Esophagus squamous epithelium (tissue), 5 donors: ENCODE measurements at regions not wholly inside any gene's neighbourhood (a gene's known extent, or its start where the extent isn't known, plus 50 kb on each side); places are given as distances from the start of the nearest gene placed in this dataset.

Source experiments
- DNase-seq: peaks from one replicate; lab custom pipeline; 2025; lab: John Stamatoyannopoulos, UW
- H3K27ac ChIP-seq, 4 donors: fragments of 200-600 bp; sonication (generic); one replicate each; pipeline ENCODE4 v1.5.1; 2016 to 2019; ENCODE audit warnings: mild to moderate bottlenecking in 1 of 4
- H3K27me3 ChIP-seq, 4 donors: fragments of 200-600 bp; sonication (generic); 1 replicate in 3 of 4; 2 replicates in 1 of 4; pipeline versions ENCODE4 v1.5.1 to v1.6.0; 2017 to 2021; ENCODE audit warnings: antibody characterized with exemption in 1 of 4
- H3K36me3 ChIP-seq, 3 donors: fragments of 200-600 bp; sonication (generic); one replicate each; pipeline ENCODE4 v1.5.1; 2016 to 2019
- H3K4me1 ChIP-seq, 3 donors: fragments of 200-600 bp; sonication (generic); one replicate each; pipeline ENCODE4 v1.5.1; 2017 to 2019
- H3K4me3 ChIP-seq, 4 donors: fragments of 200-600 bp; sonication (generic); 1 replicate in 3 of 4; 2 replicates in 1 of 4; pipeline ENCODE4 v1.5.1; 2016 to 2019; ENCODE audit warnings: mild to moderate bottlenecking in 2 of 4, moderate library complexity in 1 of 4
- H3K9me3 ChIP-seq, 3 donors: fragments of 200-600 bp; sonication (generic); one replicate each; pipeline ENCODE4 v1.5.1; 2016 to 2019
- POLR2A ChIP-seq, 4 donors: fragments of 450-650 bp; IDR thresholded peaks; one replicate each; pipeline ENCODE4 v1.6.1; 2017; ENCODE audit warnings: antibody characterized with exemption in 4 of 4, mild to moderate bottlenecking in 4 of 4, moderate library complexity in 3 of 4
- WGBS, 2 donors: methylation state at CpG; one replicate each; pipeline ENCODE4 v1.1.5; 2018; 5-methylcytosine and 5-hydroxymethylcytosine counted together
- intact Hi-C: fragments of 100-400 bp; cut with DNase I; formaldehyde crosslinking; loops from one replicate; pipeline ENCODE4 v1.15.0; 2022
- TF ChIP-seq, protein P1 (sequence below), 6 experiments: fragments of 450-650 bp in 4 of 6; fragments of 200-600 bp in 2 of 6; sonication (generic) in 2 of 6; IDR thresholded peaks; one replicate each; pipeline ENCODE4 v1.5.1; 2016 to 2019; ENCODE audit warnings: antibody characterized with exemption in 6 of 6, mild to moderate bottlenecking in 4 of 6, moderate library complexity in 4 of 6
- donor health status: DM: yes; HTN: yes; CAD: no.

DNA sequence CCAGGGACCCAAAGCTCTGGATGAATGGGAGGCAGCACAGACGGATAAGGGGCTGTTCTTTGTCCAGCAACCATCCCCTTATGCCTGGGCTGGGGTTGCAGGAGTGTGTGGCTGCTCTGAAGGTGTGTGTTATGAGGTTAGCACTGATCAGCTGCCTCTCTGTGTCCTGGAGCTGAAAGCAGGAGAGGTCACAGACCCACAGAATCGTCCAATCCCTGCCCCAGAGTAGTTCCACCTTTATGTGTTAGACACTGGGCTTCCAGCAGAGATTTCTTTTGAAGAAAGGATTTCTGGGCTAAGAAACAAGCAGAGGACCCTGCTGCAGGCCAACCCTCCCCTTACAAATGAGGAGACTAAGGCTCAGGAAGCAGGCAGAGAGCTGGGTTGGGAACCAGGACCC, 62.4 kb downstream of the ARL6IP4 start:
- Histone ChIP-seq H3K36me3 (no peaks in the 10 kb centered on the region), H3K4me1 (peaks cover 0 to 51% (median 22%) of the 10 kb centered on the region in 3 donors), H3K27me3 (no peaks in the 10 kb centered on the region), H3K27ac (peak overlapping the region; percentile 28 to 88 (median 81)), H3K4me3 (no peak overlapping the region), H3K9me3 (no peaks in the 10 kb centered on the region)
- intact Hi-C loops = loop anchor here (10.0 kb wide), 1 partner anchor 102 kb away; no protein-coding TSS in a partner anchor
- DNase-seq = no peak
- TF ChIP-seq, protein P1, sequence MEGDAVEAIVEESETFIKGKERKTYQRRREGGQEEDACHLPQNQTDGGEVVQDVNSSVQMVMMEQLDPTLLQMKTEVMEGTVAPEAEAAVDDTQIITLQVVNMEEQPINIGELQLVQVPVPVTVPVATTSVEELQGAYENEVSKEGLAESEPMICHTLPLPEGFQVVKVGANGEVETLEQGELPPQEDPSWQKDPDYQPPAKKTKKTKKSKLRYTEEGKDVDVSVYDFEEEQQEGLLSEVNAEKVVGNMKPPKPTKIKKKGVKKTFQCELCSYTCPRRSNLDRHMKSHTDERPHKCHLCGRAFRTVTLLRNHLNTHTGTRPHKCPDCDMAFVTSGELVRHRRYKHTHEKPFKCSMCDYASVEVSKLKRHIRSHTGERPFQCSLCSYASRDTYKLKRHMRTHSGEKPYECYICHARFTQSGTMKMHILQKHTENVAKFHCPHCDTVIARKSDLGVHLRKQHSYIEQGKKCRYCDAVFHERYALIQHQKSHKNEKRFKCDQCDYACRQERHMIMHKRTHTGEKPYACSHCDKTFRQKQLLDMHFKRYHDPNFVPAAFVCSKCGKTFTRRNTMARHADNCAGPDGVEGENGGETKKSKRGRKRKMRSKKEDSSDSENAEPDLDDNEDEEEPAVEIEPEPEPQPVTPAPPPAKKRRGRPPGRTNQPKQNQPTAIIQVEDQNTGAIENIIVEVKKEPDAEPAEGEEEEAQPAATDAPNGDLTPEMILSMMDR (IDR thresholded peaks at IDR 0.05) = no peak
- TF ChIP-seq POLR2A (IDR thresholded peaks at IDR 0.05) = no peak
- 60 to 75% methylated on average over 1 of the region's 2 CpGs for WGBS, 2 donors

DNA sequence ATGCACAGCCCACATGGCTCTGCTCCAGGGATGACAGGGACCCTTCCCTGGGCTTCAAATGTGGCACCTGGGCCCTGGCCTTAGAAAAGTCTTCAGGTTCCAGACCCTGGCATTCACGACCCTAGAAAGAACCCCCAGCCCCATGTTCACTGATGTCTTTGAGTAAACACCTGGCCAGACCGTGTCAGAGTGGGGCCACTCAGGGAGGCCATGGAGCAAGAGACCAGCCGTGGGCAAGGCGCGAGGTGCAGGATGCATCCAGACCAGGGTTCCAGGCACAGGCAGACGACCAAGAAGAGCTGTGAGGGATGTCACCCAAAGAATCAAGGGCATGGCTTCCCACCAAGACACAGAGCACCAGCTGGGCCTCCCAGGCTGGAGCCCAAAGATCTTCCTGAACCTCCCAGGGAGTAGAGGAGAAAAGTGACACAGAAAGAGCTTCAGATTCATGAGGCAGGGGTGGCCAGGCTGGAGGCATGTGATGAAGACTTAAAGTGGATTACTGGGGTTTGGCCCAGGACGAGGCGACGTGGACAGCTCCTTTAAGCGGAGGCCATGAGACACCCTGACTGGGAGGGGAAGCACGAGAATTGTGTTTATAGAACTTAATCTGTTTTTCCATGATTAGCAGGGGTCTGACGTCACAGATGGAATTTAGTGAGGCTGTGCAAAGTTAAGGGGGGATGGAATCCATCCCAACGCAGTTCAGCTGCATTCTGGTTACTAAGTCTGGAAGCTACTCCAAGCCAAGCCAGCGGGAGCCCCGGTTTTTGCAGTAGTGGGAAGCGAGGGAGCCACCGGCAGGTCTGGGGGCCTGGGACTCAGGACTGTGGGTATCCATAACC, 61.6 kb downstream of the ARL6IP4 start:
- no peak for TF ChIP-seq POLR2A (IDR thresholded peaks at IDR 0.05)
- TF ChIP-seq, protein P1 (IDR thresholded peaks at IDR 0.05) = no peak
- WGBS, 2 donors = 62 to 84% methylated on average over 11 to 13 of the region's 17 CpGs
- intact Hi-C loops = loop anchor here (10.0 kb wide), 1 partner anchor 103 kb away; no protein-coding TSS in a partner anchor
- H3K4me1 ChIP-seq = peaks cover 0 to 51% (median 22%) of the 10 kb centered on the region in 3 donors
- no peaks in the 10 kb centered on the region for H3K36me3 ChIP-seq
- H3K4me3 ChIP-seq = peak overlapping the region in 1 of 4 donors; percentile 26
- no peaks in the 10 kb centered on the region for H3K9me3 ChIP-seq
- no peak for DNase-seq
- H3K27ac ChIP-seq = peak overlapping the region; percentile 30 to 88 (median 81)
- no peaks in the 10 kb centered on the region for H3K27me3 ChIP-seq

DNA sequence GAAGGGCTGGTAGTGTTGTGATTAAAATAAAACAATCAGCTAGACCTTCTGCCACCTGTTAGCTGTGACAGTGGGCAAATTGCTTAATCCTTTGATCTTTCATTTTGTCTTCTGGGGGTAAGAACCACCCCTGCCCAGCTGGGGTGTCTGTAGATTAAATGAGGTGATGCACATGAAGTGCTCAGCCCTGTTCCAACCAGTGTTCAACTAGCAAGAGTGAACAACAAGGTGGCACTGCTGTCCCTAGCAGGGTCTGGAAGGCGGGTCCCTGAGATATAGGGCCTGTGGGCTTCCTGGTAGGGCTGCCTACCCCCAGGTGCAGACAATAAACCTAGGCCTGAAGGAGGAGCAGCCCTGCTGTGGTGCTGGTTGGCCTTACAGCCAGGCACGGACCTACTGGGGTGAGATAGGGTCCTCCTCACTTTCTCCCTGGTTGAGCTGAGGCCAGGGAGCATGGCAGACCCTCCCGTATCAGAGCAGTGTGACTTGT, 60.6 kb downstream of the ARL6IP4 start:
- Histone ChIP-seq H3K4me3 (no peak overlapping the region), H3K4me1 (peaks cover 0 to 45% (median 22%) of the 10 kb centered on the region in 3 donors), H3K36me3 (no peaks in the 10 kb centered on the region), H3K27ac (peak overlapping the region in 3 of 4 donors; percentile 76 to 88 (median 83)), H3K27me3 (no peaks in the 10 kb centered on the region), H3K9me3 (no peaks in the 10 kb centered on the region)
- intact Hi-C loops = loop anchor here (10.0 kb wide), 1 partner anchor 104 kb away; no protein-coding TSS in a partner anchor
- 60 to 100% methylated on average over 1 of the region's 3 CpGs for WGBS, 2 donors
- DNase-seq = no peak
- no peak for TF ChIP-seq POLR2A (IDR thresholded peaks at IDR 0.05)
- TF ChIP-seq, protein P1 (IDR thresholded peaks at IDR 0.05) = no peak

DNA sequence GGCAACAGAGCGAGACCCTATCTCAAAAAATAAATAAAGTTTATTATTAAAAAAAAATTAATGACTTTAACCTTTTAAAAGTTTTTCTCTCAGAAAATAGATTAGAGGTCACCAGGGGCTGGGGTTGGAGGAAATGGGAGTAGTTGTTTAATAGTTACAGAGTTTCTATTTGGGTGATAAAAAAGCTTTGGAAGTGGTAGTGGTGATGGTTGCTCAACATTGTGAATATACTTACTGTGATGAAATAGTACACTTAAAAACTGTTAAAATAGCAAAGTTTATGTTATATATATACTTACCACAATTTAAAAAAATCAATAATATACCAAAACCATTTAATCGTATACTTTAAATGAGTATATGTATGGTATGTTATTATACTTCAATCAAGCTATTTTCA, 59.6 kb downstream of the ARL6IP4 start:
- 83 to 95% methylated on average over 2 of the region's 2 CpGs for WGBS, 2 donors
- intact Hi-C loops = loop anchor here (10.0 kb wide), 1 partner anchor 105 kb away; no protein-coding TSS in a partner anchor

More for the DNA sequence above, 59.6 kb downstream of the ARL6IP4 start:
- H3K4me1 ChIP-seq = peaks cover 0 to 36% (median 22%) of the 10 kb centered on the region in 3 donors
- no peak overlapping the region for H3K27ac ChIP-seq
- no peaks in the 10 kb centered on the region for H3K36me3 ChIP-seq
- H3K27me3 ChIP-seq = no peaks in the 10 kb centered on the region
- no peaks in the 10 kb centered on the region for H3K9me3 ChIP-seq
- no peak overlapping the region for H3K4me3 ChIP-seq
- DNase-seq = no peak
- TF ChIP-seq POLR2A (IDR thresholded peaks at IDR 0.05) = no peak
- TF ChIP-seq, protein P1 (IDR thresholded peaks at IDR 0.05) = no peak
